Uterus (tissue), 2 donors: ENCODE measurements at regions not wholly inside any gene's neighbourhood (a gene's known extent, or its start where the extent isn't known, plus 50 kb on each side); places are given as distances from the start of the nearest gene placed in this dataset.
"Not testable (repeated sequence)": the region's sequence is repeated elsewhere in the genome, so short reads cannot be mapped to it uniquely, and the experiment has no call there.

Experiments used
- CTCF ChIP-seq, 4 experiments: fragments of 200-600 bp in 2 of 4; fragments of 450-650 bp in 2 of 4; sonication (generic) in 2 of 4; IDR thresholded peaks; one replicate each; pipeline ENCODE4 v1.5.1; 2016 to 2019; ENCODE audit warnings: antibody characterized with exemption in 4 of 4, mild to moderate bottlenecking in 2 of 4, moderate library complexity in 1 of 4
- POLR2A ChIP-seq, 2 donors: fragments of 450-650 bp; IDR thresholded peaks; one replicate each; pipeline ENCODE4 v1.6.1; 2016; ENCODE audit warnings: antibody characterized with exemption in 2 of 2, mild to moderate bottlenecking in 1 of 2, moderate library complexity in 1 of 2

- TF ChIP-seq CTCF, POLR2A (IDR thresholded peaks at IDR 0.05): not testable (repeated sequence)
These were observed 95.3 kb upstream of the CDK13 start for GRCh38 chr7:39854616-39855324.
